ENCODE measurements at regions not wholly inside any gene's neighbourhood (a gene's known extent, or its start where the extent isn't known, plus 50 kb on each side); places are given as distances from the start of the nearest gene placed in this dataset.

DNA sequence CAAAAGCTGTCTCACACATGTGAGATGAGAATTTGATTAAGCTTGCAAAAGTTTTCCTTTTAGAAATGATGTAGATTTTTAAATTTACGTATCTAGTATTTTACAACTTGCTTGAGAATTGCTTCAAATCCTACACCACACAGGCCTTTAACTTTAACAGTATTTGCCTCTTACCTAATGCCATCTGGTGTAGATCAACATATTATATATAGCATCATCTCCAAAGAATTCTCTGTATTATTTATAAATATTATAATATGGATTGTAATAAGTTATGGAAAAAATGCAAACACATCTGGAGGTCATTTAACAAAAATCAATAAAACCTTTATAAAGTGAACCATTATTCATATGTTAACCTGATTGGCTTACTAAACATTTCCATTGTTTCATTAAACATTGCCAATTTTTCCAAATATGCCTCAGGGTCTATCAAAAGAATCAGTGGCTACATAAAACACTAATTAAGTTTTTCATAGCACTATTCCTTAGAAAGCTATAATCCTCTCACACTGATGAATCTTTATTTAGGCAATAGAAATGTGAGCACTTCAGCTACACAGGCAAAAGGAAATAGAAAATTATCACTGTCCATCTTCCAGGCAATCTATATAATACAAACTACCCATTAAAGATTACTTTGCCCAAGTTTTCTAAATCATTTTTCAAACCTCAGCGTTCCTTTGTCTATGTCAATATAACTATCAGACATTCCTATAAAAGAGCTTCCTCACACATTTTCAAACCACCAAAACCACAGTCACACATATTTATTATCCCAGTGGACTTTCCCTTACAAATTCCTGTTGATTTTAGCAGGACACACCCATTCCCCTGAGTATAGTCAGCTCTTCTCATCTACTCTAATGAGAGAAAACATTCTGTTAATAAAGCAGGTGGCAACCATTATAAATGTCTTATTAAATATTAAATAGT is 83.5 kb upstream of the INTU start:
- CTCF ChIA-PET = interaction anchor here (0.6 kb wide), 1 partner anchor 50 kb away, joined by 3 read pairs; no protein-coding TSS in a partner anchor
- no peak overlapping the region for H3K4me3 Mint-ChIP-seq
- ATAC-seq = no peak
- TF ChIP-seq CREM (CRISPR knock-in tag; IDR thresholded peaks at IDR 0.05) = no peak
- no peak for TF ChIP-seq GTF2I (CRISPR knock-in tag; conservative IDR thresholded peaks at IDR 0.05)
- TF ChIP-seq GRHL2 (CRISPR knock-in tag; IDR thresholded peaks at IDR 0.05; ENCODE audit: insufficient replicate concordance, severe bottlenecking) = no peak
- TF ChIP-seq, protein P1, sequence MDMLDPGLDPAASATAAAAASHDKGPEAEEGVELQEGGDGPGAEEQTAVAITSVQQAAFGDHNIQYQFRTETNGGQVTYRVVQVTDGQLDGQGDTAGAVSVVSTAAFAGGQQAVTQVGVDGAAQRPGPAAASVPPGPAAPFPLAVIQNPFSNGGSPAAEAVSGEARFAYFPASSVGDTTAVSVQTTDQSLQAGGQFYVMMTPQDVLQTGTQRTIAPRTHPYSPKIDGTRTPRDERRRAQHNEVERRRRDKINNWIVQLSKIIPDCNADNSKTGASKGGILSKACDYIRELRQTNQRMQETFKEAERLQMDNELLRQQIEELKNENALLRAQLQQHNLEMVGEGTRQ (CRISPR knock-in tag; IDR thresholded peaks at IDR 0.05) = no peak
- TF ChIP-seq FOXK1 (CRISPR knock-in tag; IDR thresholded peaks at IDR 0.05) = no peak
- TF ChIP-seq, protein P2, sequence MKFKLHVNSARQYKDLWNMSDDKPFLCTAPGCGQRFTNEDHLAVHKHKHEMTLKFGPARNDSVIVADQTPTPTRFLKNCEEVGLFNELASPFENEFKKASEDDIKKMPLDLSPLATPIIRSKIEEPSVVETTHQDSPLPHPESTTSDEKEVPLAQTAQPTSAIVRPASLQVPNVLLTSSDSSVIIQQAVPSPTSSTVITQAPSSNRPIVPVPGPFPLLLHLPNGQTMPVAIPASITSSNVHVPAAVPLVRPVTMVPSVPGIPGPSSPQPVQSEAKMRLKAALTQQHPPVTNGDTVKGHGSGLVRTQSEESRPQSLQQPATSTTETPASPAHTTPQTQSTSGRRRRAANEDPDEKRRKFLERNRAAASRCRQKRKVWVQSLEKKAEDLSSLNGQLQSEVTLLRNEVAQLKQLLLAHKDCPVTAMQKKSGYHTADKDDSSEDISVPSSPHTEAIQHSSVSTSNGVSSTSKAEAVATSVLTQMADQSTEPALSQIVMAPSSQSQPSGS (CRISPR knock-in tag; IDR thresholded peaks at IDR 0.05; ENCODE audit: borderline replicate concordance, low read depth) = no peak
- TF ChIP-seq SMAD3 (CRISPR knock-in tag; IDR thresholded peaks at IDR 0.05; ENCODE audit: borderline replicate concordance) = no peak
- TF ChIP-seq, protein P3, sequence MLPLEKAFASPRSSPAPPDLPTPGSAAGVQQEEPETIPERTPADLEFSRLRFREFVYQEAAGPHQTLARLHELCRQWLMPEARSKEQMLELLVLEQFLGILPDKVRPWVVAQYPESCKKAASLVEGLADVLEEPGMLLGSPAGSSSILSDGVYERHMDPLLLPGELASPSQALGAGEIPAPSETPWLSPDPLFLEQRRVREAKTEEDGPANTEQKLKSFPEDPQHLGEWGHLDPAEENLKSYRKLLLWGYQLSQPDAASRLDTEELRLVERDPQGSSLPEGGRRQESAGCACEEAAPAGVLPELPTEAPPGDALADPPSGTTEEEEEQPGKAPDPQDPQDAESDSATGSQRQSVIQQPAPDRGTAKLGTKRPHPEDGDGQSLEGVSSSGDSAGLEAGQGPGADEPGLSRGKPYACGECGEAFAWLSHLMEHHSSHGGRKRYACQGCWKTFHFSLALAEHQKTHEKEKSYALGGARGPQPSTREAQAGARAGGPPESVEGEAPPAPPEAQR (CRISPR knock-in tag; IDR thresholded peaks at IDR 0.05) = no peak
- TF ChIP-seq, protein P4, sequence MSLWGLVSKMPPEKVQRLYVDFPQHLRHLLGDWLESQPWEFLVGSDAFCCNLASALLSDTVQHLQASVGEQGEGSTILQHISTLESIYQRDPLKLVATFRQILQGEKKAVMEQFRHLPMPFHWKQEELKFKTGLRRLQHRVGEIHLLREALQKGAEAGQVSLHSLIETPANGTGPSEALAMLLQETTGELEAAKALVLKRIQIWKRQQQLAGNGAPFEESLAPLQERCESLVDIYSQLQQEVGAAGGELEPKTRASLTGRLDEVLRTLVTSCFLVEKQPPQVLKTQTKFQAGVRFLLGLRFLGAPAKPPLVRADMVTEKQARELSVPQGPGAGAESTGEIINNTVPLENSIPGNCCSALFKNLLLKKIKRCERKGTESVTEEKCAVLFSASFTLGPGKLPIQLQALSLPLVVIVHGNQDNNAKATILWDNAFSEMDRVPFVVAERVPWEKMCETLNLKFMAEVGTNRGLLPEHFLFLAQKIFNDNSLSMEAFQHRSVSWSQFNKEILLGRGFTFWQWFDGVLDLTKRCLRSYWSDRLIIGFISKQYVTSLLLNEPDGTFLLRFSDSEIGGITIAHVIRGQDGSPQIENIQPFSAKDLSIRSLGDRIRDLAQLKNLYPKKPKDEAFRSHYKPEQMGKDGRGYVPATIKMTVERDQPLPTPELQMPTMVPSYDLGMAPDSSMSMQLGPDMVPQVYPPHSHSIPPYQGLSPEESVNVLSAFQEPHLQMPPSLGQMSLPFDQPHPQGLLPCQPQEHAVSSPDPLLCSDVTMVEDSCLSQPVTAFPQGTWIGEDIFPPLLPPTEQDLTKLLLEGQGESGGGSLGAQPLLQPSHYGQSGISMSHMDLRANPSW (CRISPR knock-in tag; conservative IDR thresholded peaks at IDR 0.05; ENCODE audit: low read depth) = no peak
- TF ChIP-seq MYBL2 (CRISPR knock-in tag; IDR thresholded peaks at IDR 0.05) = no peak
- TF ChIP-seq, protein P5, sequence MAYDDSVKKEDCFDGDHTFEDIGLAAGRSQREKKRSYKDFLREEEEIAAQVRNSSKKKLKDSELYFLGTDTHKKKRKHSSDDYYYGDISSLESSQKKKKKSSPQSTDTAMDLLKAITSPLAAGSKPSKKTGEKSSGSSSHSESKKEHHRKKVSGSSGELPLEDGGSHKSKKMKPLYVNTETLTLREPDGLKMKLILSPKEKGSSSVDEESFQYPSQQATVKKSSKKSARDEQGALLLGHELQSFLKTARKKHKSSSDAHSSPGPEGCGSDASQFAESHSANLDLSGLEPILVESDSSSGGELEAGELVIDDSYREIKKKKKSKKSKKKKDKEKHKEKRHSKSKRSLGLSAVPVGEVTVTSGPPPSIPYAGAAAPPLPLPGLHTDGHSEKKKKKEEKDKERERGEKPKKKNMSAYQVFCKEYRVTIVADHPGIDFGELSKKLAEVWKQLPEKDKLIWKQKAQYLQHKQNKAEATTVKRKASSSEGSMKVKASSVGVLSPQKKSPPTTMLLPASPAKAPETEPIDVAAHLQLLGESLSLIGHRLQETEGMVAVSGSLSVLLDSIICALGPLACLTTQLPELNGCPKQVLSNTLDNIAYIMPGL (CRISPR knock-in tag; IDR thresholded peaks at IDR 0.05) = no peak
- TF ChIP-seq SP1 (CRISPR knock-in tag; conservative IDR thresholded peaks at IDR 0.05) = no peak
- TF ChIP-seq JAZF1 (CRISPR knock-in tag; IDR thresholded peaks at IDR 0.05) = no peak
- no peak for TF ChIP-seq FOXP1 (CRISPR knock-in tag; IDR thresholded peaks at IDR 0.05; ENCODE audit: borderline replicate concordance)
- TF ChIP-seq NFATC4 (CRISPR knock-in tag; IDR thresholded peaks at IDR 0.05) = no peak
- TF ChIP-seq, protein P6, sequence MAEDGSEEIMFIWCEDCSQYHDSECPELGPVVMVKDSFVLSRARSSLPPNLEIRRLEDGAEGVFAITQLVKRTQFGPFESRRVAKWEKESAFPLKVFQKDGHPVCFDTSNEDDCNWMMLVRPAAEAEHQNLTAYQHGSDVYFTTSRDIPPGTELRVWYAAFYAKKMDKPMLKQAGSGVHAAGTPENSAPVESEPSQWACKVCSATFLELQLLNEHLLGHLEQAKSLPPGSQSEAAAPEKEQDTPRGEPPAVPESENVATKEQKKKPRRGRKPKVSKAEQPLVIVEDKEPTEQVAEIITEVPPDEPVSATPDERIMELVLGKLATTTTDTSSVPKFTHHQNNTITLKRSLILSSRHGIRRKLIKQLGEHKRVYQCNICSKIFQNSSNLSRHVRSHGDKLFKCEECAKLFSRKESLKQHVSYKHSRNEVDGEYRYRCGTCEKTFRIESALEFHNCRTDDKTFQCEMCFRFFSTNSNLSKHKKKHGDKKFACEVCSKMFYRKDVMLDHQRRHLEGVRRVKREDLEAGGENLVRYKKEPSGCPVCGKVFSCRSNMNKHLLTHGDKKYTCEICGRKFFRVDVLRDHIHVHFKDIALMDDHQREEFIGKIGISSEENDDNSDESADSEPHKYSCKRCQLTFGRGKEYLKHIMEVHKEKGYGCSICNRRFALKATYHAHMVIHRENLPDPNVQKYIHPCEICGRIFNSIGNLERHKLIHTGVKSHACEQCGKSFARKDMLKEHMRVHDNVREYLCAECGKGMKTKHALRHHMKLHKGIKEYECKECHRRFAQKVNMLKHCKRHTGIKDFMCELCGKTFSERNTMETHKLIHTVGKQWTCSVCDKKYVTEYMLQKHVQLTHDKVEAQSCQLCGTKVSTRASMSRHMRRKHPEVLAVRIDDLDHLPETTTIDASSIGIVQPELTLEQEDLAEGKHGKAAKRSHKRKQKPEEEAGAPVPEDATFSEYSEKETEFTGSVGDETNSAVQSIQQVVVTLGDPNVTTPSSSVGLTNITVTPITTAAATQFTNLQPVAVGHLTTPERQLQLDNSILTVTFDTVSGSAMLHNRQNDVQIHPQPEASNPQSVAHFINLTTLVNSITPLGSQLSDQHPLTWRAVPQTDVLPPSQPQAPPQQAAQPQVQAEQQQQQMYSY (CRISPR knock-in tag; IDR thresholded peaks at IDR 0.05) = no peak
- TF ChIP-seq ZNF396 (CRISPR knock-in tag; IDR thresholded peaks at IDR 0.05; ENCODE audit: borderline replicate concordance) = no peak
- peaks cover 26% of the 10 kb centered on the region for H3K36me3 Mint-ChIP-seq
- H3K27me3 Mint-ChIP-seq (ENCODE audit: low read depth) = no peaks in the 10 kb centered on the region; the same call in 1 of the 2 replicates
- H3K9me3 Mint-ChIP-seq = peaks cover 29% of the 10 kb centered on the region
- no peak overlapping the region for H3K27ac Mint-ChIP-seq
- no peaks in the 10 kb centered on the region for H3K4me1 Mint-ChIP-seq
- no peak for DNase-seq (ENCODE audit: low spot score)
- POLR2A ChIA-PET = no interaction called here
